ENCODE measurements at regions not wholly inside any gene's neighbourhood (a gene's known extent, or its start where the extent isn't known, plus 50 kb on each side); places are given as distances from the start of the nearest gene placed in this dataset.

DNA sequence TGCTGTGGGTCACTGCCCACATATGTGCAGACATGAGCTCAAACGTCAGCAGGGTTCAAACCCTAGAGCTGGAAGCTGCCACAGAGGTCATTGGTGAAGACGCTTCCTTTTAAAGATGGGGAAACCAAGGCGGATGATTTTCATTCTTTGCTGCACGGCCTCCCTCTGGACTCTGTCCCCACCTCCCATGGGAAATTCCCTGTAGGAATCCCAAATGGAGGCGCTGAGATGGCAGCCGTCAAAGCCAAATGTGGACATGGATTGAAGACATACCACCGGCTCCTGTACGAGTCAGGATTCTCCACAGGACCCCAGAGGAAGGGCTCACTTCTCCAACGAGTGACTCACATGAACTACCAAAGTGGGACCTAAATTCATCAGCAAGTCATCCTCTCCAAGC lies 286.4 kb downstream of the CRLF2 start:
- TF ChIP-seq, protein P1, sequence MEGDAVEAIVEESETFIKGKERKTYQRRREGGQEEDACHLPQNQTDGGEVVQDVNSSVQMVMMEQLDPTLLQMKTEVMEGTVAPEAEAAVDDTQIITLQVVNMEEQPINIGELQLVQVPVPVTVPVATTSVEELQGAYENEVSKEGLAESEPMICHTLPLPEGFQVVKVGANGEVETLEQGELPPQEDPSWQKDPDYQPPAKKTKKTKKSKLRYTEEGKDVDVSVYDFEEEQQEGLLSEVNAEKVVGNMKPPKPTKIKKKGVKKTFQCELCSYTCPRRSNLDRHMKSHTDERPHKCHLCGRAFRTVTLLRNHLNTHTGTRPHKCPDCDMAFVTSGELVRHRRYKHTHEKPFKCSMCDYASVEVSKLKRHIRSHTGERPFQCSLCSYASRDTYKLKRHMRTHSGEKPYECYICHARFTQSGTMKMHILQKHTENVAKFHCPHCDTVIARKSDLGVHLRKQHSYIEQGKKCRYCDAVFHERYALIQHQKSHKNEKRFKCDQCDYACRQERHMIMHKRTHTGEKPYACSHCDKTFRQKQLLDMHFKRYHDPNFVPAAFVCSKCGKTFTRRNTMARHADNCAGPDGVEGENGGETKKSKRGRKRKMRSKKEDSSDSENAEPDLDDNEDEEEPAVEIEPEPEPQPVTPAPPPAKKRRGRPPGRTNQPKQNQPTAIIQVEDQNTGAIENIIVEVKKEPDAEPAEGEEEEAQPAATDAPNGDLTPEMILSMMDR (IDR thresholded peaks at IDR 0.05): no peak
- no peak for TF ChIP-seq POLR2AphosphoS5 (IDR thresholded peaks at IDR 0.05)

All from esophagus muscularis mucosa (tissue), 3 donors.